ENCODE measurements at regions not wholly inside any gene's neighbourhood (a gene's known extent, or its start where the extent isn't known, plus 50 kb on each side); places are given as distances from the start of the nearest gene placed in this dataset.

- no peak for TF ChIP-seq ESRRG (CRISPR knock-in tag; IDR thresholded peaks at IDR 0.05)
- no peak for TF ChIP-seq PATZ1 (CRISPR knock-in tag; IDR thresholded peaks at IDR 0.05; ENCODE audit: borderline replicate concordance)
- no peak for TF ChIP-seq ZFP3 (CRISPR knock-in tag; IDR thresholded peaks at IDR 0.05)
Measured at GRCh38 chr3:159819676-159820075, 169.0 kb upstream of the IL12A start (continued).

GRCh38 chr3:159821110-159821509 lies 167.5 kb upstream of the IL12A start:
- ATAC-seq: no peak
- no peak for TF ChIP-seq ARNTL (CRISPR knock-in tag; IDR thresholded peaks at IDR 0.05; ENCODE audit: borderline replicate concordance, low read depth)
- no peak for TF ChIP-seq PPARA (CRISPR knock-in tag; IDR thresholded peaks at IDR 0.05; ENCODE audit: borderline replicate concordance)
- no peak for TF ChIP-seq ZNF565 (CRISPR knock-in tag; conservative IDR thresholded peaks at IDR 0.05; ENCODE audit: low read depth)
- TF ChIP-seq PATZ1 (CRISPR knock-in tag; IDR thresholded peaks at IDR 0.05; ENCODE audit: borderline replicate concordance): no peak
- no peak for TF ChIP-seq ISL1 (CRISPR knock-in tag; IDR thresholded peaks at IDR 0.05)
- TF ChIP-seq CSRNP3 (CRISPR knock-in tag; IDR thresholded peaks at IDR 0.05): no peak
- no peak for TF ChIP-seq CSDC2 (CRISPR knock-in tag; IDR thresholded peaks at IDR 0.05)
- no peak for TF ChIP-seq SNAI2 (CRISPR knock-in tag; IDR thresholded peaks at IDR 0.05)
- TF ChIP-seq ZC3H10 (CRISPR knock-in tag; IDR thresholded peaks at IDR 0.05): no peak
- TF ChIP-seq ZFP3 (CRISPR knock-in tag; IDR thresholded peaks at IDR 0.05): no peak
- no peak for TF ChIP-seq POU6F1 (CRISPR knock-in tag; IDR thresholded peaks at IDR 0.05; ENCODE audit: borderline replicate concordance, low read depth)
- TF ChIP-seq OSR1 (CRISPR knock-in tag; IDR thresholded peaks at IDR 0.05): no peak
- no peak for TF ChIP-seq ZNF8 (CRISPR knock-in tag; IDR thresholded peaks at IDR 0.05)
- TF ChIP-seq GLIS3 (CRISPR knock-in tag; IDR thresholded peaks at IDR 0.05): no peak
- no peak for TF ChIP-seq TSHZ2 (CRISPR knock-in tag; IDR thresholded peaks at IDR 0.05)
- TF ChIP-seq BACH2 (CRISPR knock-in tag; IDR thresholded peaks at IDR 0.05; ENCODE audit: borderline replicate concordance): no peak

- no peak for ATAC-seq
- TF ChIP-seq ESRRG (CRISPR knock-in tag; IDR thresholded peaks at IDR 0.05) (no peak), ZFP3 (CRISPR knock-in tag; IDR thresholded peaks at IDR 0.05) (no peak), CREB5 (CRISPR knock-in tag; IDR thresholded peaks at IDR 0.05; ENCODE audit: low read depth) (no peak), CSDC2 (CRISPR knock-in tag; IDR thresholded peaks at IDR 0.05) (no peak), GLIS3 (CRISPR knock-in tag; IDR thresholded peaks at IDR 0.05) (no peak), ZC3H10 (CRISPR knock-in tag; IDR thresholded peaks at IDR 0.05) (no peak), ZNF8 (CRISPR knock-in tag; IDR thresholded peaks at IDR 0.05) (no peak), ZNF70 (CRISPR knock-in tag; IDR thresholded peaks at IDR 0.05) (no peak), CSRNP3 (CRISPR knock-in tag; IDR thresholded peaks at IDR 0.05) (no peak), TCF4 (CRISPR knock-in tag; IDR thresholded peaks at IDR 0.05; ENCODE audit: borderline replicate concordance) (no peak), ZFP30 (CRISPR knock-in tag; IDR thresholded peaks at IDR 0.05) (no peak), POU6F1 (CRISPR knock-in tag; IDR thresholded peaks at IDR 0.05; ENCODE audit: borderline replicate concordance, low read depth) (no peak)
Measured at GRCh38 chr3:159821736-159822135, 166.9 kb upstream of the IL12A start.

Data from SK-N-SH treated with all-trans-retinoic acid at 6 μM for 48 hours (cell line).